A549 (cell line): ENCODE measurements at regions not wholly inside any gene's neighbourhood (a gene's known extent, or its start where the extent isn't known, plus 50 kb on each side); places are given as distances from the start of the nearest gene placed in this dataset.
A peak's percentile ranks its signal among the peaks of the same experiment; 100 is the strongest.

Experiments used
- ATAC-seq, 2 experiments: fragments of 200-7000 bp in 1 of 2; fragments of >200 bp in 1 of 2; cut with Nextera tagmentation in 1 of 2; cut with Tn5 transposase in 1 of 2; 3 replicates each; pipeline versions ENCODE4 v1.8.0 to v1.9.1; 2018 to 2020; ENCODE audit warnings: mild to moderate bottlenecking in 1 of 2, moderate library complexity in 1 of 2
- CTCF ChIA-PET: fragments of 300-600 bp; sonication (Branson Sonifier 250); formaldehyde crosslinking; extraction: SDS; loops from one replicate; lab custom pipeline; 2021; ENCODE audit warnings: antibody characterized with exemption, inconsistent platforms; lab: Yijun Ruan, JAX
- POLR2A ChIA-PET: fragments of 350-600 bp; formaldehyde crosslinking; extraction: SDS; loops from one replicate; lab custom pipeline; 2021; ENCODE audit warnings: antibody characterized with exemption, inconsistent platforms; lab: Yijun Ruan, JAX
- DNase-seq, 2 experiments: peaks; one replicate each; pipeline versions ENCODE4 v3.0.0 to v3.0.0-alpha.2; 2011 to 2016; ENCODE audit warnings: low read depth in 1 of 2, low spot score in 1 of 2
- FAIRE-seq: peaks from 2 replicates; lab custom pipeline; 2011; peaks lifted over from hg19 to GRCh38; lab: Jason Lieb, UNC
- H3K27ac ChIP-seq, 2 experiments: fragments of >200 bp; sonication (Bioruptor Twin); formaldehyde crosslinking; 3 replicates each; pipeline ENCODE4 v1.5.1; 2016 to 2017
- H3K4me1 ChIP-seq: fragments of >200 bp; sonication (Bioruptor Twin); formaldehyde crosslinking; 3 replicates; pipeline ENCODE4 v1.6.1; 2016
- H3K4me2 ChIP-seq: fragments of >200 bp; sonication (Bioruptor Twin); formaldehyde crosslinking; 3 replicates; pipeline ENCODE4 v1.6.1; 2016
- H3K4me3 ChIP-seq: fragments of >200 bp; sonication (Bioruptor Twin); formaldehyde crosslinking; 3 replicates; pipeline ENCODE4 v1.5.1; 2016
- H3K9me3 ChIP-seq: fragments of >200 bp; sonication (Bioruptor Twin); formaldehyde crosslinking; 3 replicates; pipeline ENCODE4 v1.6.1; 2016
- CBX2 ChIP-seq: fragments of 200-600 bp; sonication (generic); IDR thresholded peaks from 2 replicates; pipeline ENCODE4 v1.6.1; 2016; ENCODE audit warnings: low read depth, mild to moderate bottlenecking, borderline replicate concordance
- CHD2 ChIP-seq: fragments of 150-350 bp; IDR thresholded peaks from 2 replicates; pipeline ENCODE4 v1.6.1; 2014; ENCODE audit warnings: low read length; ENCODE audit not compliant: partially characterized antibody
- EP300 ChIP-seq, 2 experiments: fragments of >200 bp; sonication (Bioruptor Twin); formaldehyde crosslinking; IDR thresholded peaks; 2 replicates in 1 of 2; 3 replicates in 1 of 2; pipeline ENCODE4 v1.6.1; 2016 to 2017
- GATA3 ChIP-seq: IDR thresholded peaks from 2 replicates; pipeline ENCODE4 v1.6.1; 2012; ENCODE audit warnings: borderline replicate concordance
- HDAC2 ChIP-seq: fragments of 200-600 bp; sonication (generic); IDR thresholded peaks from 2 replicates; pipeline ENCODE4 v1.6.1; 2016
- HOXB13 ChIP-seq: fragments of 250-450 bp; sonication (Bioruptor Pico); IDR thresholded peaks from 2 replicates; pipeline ENCODE4 v1.5.0; 2020; ENCODE audit warnings: low read depth, mild to moderate bottlenecking, moderate library complexity
- HOXB5 ChIP-seq: fragments of 250-450 bp; sonication (Bioruptor Pico); IDR thresholded peaks from 2 replicates; pipeline ENCODE4 v1.5.0; 2020; ENCODE audit warnings: mild to moderate bottlenecking, moderate library complexity
- JUN ChIP-seq, 2 experiments: fragments of >200 bp; sonication (Bioruptor Twin); formaldehyde crosslinking; IDR thresholded peaks; 2 replicates in 1 of 2; 3 replicates in 1 of 2; pipeline ENCODE4 v1.6.1; 2016 to 2017
- JUNB ChIP-seq: fragments of >200 bp; sonication (Bioruptor Twin); formaldehyde crosslinking; IDR thresholded peaks from 2 replicates; pipeline ENCODE4 v1.6.1; 2016
- MAZ ChIP-seq: fragments of 150-350 bp; IDR thresholded peaks from 2 replicates; pipeline ENCODE4 v1.6.1; 2014; ENCODE audit warnings: antibody characterized with exemption, low read depth, low read length, borderline replicate concordance
- NR3C1 ChIP-seq: fragments of >200 bp; sonication (Bioruptor Twin); formaldehyde crosslinking; IDR thresholded peaks from 3 replicates; pipeline ENCODE4 v1.6.1; 2017
- RAD21 ChIP-seq, 2 experiments: fragments of >200 bp in 1 of 2; sonication (Bioruptor Twin) in 1 of 2; formaldehyde crosslinking in 1 of 2; IDR thresholded peaks in 1 of 2; conservative IDR thresholded peaks in 1 of 2; 2 replicates in 1 of 2; 3 replicates in 1 of 2; pipeline ENCODE4 v1.6.1; 2012 to 2018; ENCODE audit warnings: inconsistent platforms in 1 of 2
- RCOR1 ChIP-seq: fragments of 150-350 bp; IDR thresholded peaks from 2 replicates; pipeline ENCODE4 v1.6.1; 2014; ENCODE audit warnings: antibody characterized with exemption, low read length, low read depth
- RFX5 ChIP-seq: fragments of 450-650 bp; IDR thresholded peaks from 2 replicates; pipeline ENCODE4 v1.7.1; 2014; ENCODE audit warnings: antibody characterized with exemption, mild to moderate bottlenecking, moderate library complexity
- RNF2 ChIP-seq: fragments of 200-600 bp; sonication (generic); IDR thresholded peaks from 2 replicates; pipeline ENCODE4 v1.6.1; 2016; ENCODE audit warnings: low read depth, mild to moderate bottlenecking, antibody characterized with exemption, moderate library complexity, borderline replicate concordance
- ZFP36 ChIP-seq: fragments of 450-650 bp; IDR thresholded peaks from 2 replicates; pipeline ENCODE4 v1.6.1; 2014; ENCODE audit warnings: borderline replicate concordance; ENCODE audit not compliant: partially characterized antibody
- WGBS: methylation state at CpG from one replicate; pipeline ENCODE4 v1.1.6; 2017; ENCODE audit errors: missing lambda C conversion rate; 5-methylcytosine and 5-hydroxymethylcytosine counted together
- TF ChIP-seq, protein P1 (sequence below): IDR thresholded peaks from 2 replicates; pipeline ENCODE4 v1.6.1; 2012; ENCODE audit warnings: low read depth, borderline replicate concordance
- TF ChIP-seq, protein P2 (sequence below): fragments of >200 bp; sonication (Bioruptor Twin); formaldehyde crosslinking; IDR thresholded peaks from 3 replicates; pipeline ENCODE4 v1.6.1; 2016
- TF ChIP-seq, protein P3 (sequence below): fragments of 250-450 bp; sonication (Bioruptor Pico); IDR thresholded peaks from 2 replicates; pipeline ENCODE4 v1.5.0; 2021; ENCODE audit warnings: mild to moderate bottlenecking, moderate library complexity, borderline replicate concordance
- TF ChIP-seq, protein P4 (sequence below): fragments of 150-350 bp; IDR thresholded peaks from 2 replicates; pipeline ENCODE4 v1.6.1; 2014; ENCODE audit warnings: low read depth, mild to moderate bottlenecking, low read length

DNA sequence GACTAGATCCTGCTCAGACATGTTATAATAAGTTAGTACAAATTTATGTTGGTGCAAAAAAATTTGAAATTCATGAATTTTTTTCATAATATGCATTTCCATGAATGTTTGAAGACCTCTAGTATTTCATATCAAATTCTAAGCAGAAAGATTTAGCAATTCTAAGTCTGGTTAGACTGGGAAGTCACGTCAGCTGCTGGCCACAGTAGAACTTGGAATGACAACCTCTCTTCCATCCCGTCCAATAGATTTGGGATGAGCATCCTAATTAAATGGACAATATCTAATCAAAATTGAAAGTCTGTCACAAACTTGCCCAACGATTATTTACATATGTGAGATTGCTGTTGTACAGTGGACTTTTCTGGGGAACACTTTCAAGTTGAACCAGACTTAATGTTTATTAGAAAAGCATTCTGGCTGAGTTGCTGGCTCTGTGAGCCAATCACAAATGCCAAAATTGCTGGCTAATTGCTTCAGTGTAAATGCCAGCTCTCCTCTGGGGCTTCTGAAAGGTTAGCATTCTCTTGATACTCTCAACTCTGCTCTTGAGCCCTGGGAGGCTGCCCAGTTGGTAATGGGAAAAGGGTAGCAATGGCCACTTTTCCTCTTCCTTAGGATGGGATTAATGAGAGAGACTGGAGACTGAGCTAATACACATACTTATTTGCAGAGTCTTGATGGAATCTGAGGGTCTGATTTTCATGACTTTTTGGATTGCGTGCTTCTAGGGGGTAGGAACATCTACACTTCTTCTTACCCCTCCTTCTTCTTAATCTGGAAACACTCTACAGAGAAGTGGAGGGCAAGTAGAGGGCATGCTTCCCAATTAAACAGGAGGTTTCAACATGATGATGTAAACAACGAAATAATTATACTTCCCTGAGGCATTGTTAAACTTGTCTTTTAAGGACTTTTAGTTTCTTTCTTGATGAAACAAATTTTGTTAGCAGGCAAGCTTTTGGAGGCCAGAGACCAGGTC is 253.5 kb downstream of the BAMBI start:
- H3K4me3 ChIP-seq, result no peak overlapping the region
- POLR2A ChIA-PET, result no interaction called here
- peaks cover 3% of the 10 kb centered on the region; the same call in 1 of the 3 replicates for H3K9me3 ChIP-seq
- TF ChIP-seq HOXB5 (CRISPR knock-in tag), result no peak
- TF ChIP-seq, protein P1, sequence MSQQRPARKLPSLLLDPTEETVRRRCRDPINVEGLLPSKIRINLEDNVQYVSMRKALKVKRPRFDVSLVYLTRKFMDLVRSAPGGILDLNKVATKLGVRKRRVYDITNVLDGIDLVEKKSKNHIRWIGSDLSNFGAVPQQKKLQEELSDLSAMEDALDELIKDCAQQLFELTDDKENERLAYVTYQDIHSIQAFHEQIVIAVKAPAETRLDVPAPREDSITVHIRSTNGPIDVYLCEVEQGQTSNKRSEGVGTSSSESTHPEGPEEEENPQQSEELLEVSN, result no peak
- no peak for TF ChIP-seq CBX2
- no peak for TF ChIP-seq RNF2
- TF ChIP-seq RAD21 (conservative IDR thresholded peaks at IDR 0.05 in 1 of 2, IDR thresholded peaks at IDR 0.05 in 1 of 2), result no peak
- no peak for TF ChIP-seq RCOR1
- TF ChIP-seq, protein P2, sequence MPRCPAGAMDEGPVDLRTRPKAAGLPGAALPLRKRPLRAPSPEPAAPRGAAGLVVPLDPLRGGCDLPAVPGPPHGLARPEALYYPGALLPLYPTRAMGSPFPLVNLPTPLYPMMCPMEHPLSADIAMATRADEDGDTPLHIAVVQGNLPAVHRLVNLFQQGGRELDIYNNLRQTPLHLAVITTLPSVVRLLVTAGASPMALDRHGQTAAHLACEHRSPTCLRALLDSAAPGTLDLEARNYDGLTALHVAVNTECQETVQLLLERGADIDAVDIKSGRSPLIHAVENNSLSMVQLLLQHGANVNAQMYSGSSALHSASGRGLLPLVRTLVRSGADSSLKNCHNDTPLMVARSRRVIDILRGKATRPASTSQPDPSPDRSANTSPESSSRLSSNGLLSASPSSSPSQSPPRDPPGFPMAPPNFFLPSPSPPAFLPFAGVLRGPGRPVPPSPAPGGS, result no peak
- no peak for TF ChIP-seq MAZ
- H3K4me1 ChIP-seq, result peaks cover 9% of the 10 kb centered on the region; the same call in 2 of the 3 replicates
- H3K4me2 ChIP-seq, result no peak overlapping the region
- no peak for DNase-seq
- FAIRE-seq, result no peak
- CTCF ChIA-PET, result interaction anchor here (1.3 to 3.0 kb wide), 2 partner anchors 8 to 15 kb away, joined by 3 to 23 read pairs; no protein-coding TSS in a partner anchor
- WGBS, result 59% methylated on average over 5 of the region's 5 CpGs
- 0 out of 6 replicates have a peak overlapping the region, but pooled peaks of 1 of the 2 experiments have one; percentile 2 for H3K27ac ChIP-seq
- no peak for ATAC-seq

DNA sequence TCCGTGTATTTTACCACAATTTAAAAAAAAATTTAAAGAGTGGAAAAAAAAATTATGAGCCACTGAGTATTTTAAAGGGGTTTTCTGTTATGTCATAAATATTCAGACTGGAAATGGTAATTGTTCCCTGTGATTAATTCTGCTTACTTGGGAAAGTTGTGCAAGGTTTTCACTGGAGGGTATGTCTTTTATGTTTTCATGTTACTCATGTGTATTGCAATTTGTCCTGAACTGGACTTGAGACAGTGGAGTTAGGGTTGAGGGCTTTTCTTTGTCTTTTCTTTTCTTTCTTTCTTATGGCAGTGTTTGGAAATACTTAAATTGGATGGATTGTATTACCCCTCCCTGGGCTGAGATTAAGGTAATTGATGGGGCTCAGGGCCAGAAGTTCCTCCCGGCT is 257.7 kb downstream of the BAMBI start:
- CTCF ChIA-PET, result no interaction called here

DNA sequence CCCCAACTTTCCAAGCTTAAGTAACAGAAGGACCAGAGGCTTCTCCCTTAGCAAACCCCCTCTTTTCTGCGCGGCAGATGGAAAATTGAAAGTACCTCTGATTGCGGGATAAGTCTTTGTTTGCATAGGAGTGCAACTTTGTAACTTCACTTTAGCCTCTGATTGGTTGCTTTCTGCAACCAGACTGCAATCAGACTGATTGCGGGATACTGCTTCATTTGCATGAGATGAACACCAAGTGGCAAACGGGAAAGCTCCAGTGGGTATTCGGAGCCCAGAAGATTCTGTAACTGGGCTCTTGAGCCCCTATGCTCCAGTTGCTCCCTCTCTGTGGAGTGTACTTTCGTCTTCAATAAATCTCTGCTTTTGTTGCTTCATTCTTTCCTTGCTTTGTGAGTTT is 260.6 kb downstream of the BAMBI start:
- FAIRE-seq, result no peak
- no peak for ATAC-seq
- ChIA-PET POLR2A (no interaction called here), CTCF (interaction anchor here (0.8 to 3.4 kb wide), 14 partner anchors 8 to 367 kb away, joined by 3 to 36 read pairs (median 6); partner anchors contain the start of gene BAMBI)
- WGBS, result 88% methylated on average over 7 of the region's 7 CpGs
- peak overlapping the region; percentile 85 for H3K27ac ChIP-seq
- peak overlapping the region; percentile 79 for H3K4me2 ChIP-seq
- DNase-seq, result no peak
- peaks cover 35% of the 10 kb centered on the region for H3K4me1 ChIP-seq
- no peak overlapping the region for H3K4me3 ChIP-seq
- no peaks in the 10 kb centered on the region for H3K9me3 ChIP-seq
- TF ChIP-seq, protein P1, result no peak
- no peak for TF ChIP-seq EP300 (IDR thresholded peaks at IDR 0.05)
- no peak for TF ChIP-seq ZFP36
- TF ChIP-seq JUNB, result no peak
- TF ChIP-seq HDAC2, result no peak
- no peak for TF ChIP-seq RFX5
- TF ChIP-seq RAD21 (conservative IDR thresholded peaks at IDR 0.05 in 1 of 2, IDR thresholded peaks at IDR 0.05 in 1 of 2), result no peak
- TF ChIP-seq, protein P3, sequence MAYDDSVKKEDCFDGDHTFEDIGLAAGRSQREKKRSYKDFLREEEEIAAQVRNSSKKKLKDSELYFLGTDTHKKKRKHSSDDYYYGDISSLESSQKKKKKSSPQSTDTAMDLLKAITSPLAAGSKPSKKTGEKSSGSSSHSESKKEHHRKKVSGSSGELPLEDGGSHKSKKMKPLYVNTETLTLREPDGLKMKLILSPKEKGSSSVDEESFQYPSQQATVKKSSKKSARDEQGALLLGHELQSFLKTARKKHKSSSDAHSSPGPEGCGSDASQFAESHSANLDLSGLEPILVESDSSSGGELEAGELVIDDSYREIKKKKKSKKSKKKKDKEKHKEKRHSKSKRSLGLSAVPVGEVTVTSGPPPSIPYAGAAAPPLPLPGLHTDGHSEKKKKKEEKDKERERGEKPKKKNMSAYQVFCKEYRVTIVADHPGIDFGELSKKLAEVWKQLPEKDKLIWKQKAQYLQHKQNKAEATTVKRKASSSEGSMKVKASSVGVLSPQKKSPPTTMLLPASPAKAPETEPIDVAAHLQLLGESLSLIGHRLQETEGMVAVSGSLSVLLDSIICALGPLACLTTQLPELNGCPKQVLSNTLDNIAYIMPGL (CRISPR knock-in tag), result no peak
- TF ChIP-seq NR3C1, result no peak
- no peak for TF ChIP-seq HOXB13 (CRISPR knock-in tag)
- TF ChIP-seq GATA3, result no peak
- TF ChIP-seq RNF2, result no peak

More for the DNA sequence above, 257.7 kb downstream of the BAMBI start:
- WGBS, result 85% methylated on average over 2 of the region's 2 CpGs
- Histone ChIP-seq H3K4me3 (no peak overlapping the region), H3K4me1 (peaks cover 17% of the 10 kb centered on the region), H3K4me2 (no peak overlapping the region)
- no peak for FAIRE-seq
- POLR2A ChIA-PET, result no interaction called here
- DNase-seq, result no peak
- no peak for ATAC-seq
- TF ChIP-seq, protein P3 (CRISPR knock-in tag), result no peak
- TF ChIP-seq HOXB5 (CRISPR knock-in tag), result no peak
- TF ChIP-seq, protein P4, sequence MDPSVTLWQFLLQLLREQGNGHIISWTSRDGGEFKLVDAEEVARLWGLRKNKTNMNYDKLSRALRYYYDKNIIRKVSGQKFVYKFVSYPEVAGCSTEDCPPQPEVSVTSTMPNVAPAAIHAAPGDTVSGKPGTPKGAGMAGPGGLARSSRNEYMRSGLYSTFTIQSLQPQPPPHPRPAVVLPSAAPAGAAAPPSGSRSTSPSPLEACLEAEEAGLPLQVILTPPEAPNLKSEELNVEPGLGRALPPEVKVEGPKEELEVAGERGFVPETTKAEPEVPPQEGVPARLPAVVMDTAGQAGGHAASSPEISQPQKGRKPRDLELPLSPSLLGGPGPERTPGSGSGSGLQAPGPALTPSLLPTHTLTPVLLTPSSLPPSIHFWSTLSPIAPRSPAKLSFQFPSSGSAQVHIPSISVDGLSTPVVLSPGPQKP, result no peak
- no peak for TF ChIP-seq CHD2
- no peak for TF ChIP-seq JUN (IDR thresholded peaks at IDR 0.05)
- TF ChIP-seq RAD21 (conservative IDR thresholded peaks at IDR 0.05 in 1 of 2, IDR thresholded peaks at IDR 0.05 in 1 of 2), result no peak
- TF ChIP-seq, all 56 proteins: peak for 0
- H3K9me3 ChIP-seq, result no peaks in the 10 kb centered on the region; the same call in 2 of the 3 replicates
- H3K27ac ChIP-seq, result peak overlapping the region in 1 of 2 experiments; percentile 31; a peak in 2 of 6 replicates
